Uterus (tissue), 3 donors: ENCODE measurements at regions not wholly inside any gene's neighbourhood (a gene's known extent, or its start where the extent isn't known, plus 50 kb on each side); places are given as distances from the start of the nearest gene placed in this dataset.

ENCODE experiments used
- DNase-seq, 2 donors: peaks; one replicate each; pipeline ENCODE4 v3.0.0-alpha.2; 2019 to 2020
- H3K27ac ChIP-seq, 2 donors: fragments of 200-600 bp; sonication (generic); 1 replicate in 1 of 2; 2 replicates in 1 of 2; pipeline ENCODE4 v1.5.1; 2016 to 2018
- H3K27me3 ChIP-seq, 2 donors: fragments of 200-600 bp; sonication (generic); one replicate each; pipeline ENCODE4 v1.5.1; 2018 to 2019; ENCODE audit warnings: control low read depth in 1 of 2
- H3K36me3 ChIP-seq, 2 donors: fragments of 200-600 bp; sonication (generic); one replicate each; pipeline ENCODE4 v1.5.1; 2019; ENCODE audit warnings: control low read depth in 1 of 2
- H3K4me1 ChIP-seq, 2 donors: fragments of 200-600 bp; sonication (generic); one replicate each; pipeline ENCODE4 v1.5.1; 2018 to 2019; ENCODE audit warnings: control low read depth in 1 of 2
- H3K4me3 ChIP-seq, 2 donors: fragments of 200-600 bp; sonication (generic); 1 replicate in 1 of 2; 2 replicates in 1 of 2; pipeline ENCODE4 v1.5.1; 2018 to 2019; ENCODE audit warnings: mild to moderate bottlenecking in 1 of 2
- H3K9me3 ChIP-seq, 2 donors: fragments of 200-600 bp; sonication (generic); one replicate each; pipeline ENCODE4 v1.5.1; 2019; ENCODE audit warnings: control low read depth in 1 of 2
- CTCF ChIP-seq, 4 experiments: fragments of 200-600 bp in 2 of 4; fragments of 450-650 bp in 2 of 4; sonication (generic) in 2 of 4; IDR thresholded peaks; one replicate each; pipeline ENCODE4 v1.5.1; 2016 to 2019; ENCODE audit warnings: antibody characterized with exemption in 4 of 4, mild to moderate bottlenecking in 2 of 4, moderate library complexity in 1 of 4
- POLR2A ChIP-seq, 2 donors: fragments of 450-650 bp; IDR thresholded peaks; one replicate each; pipeline ENCODE4 v1.6.1; 2016; ENCODE audit warnings: antibody characterized with exemption in 2 of 2, mild to moderate bottlenecking in 1 of 2, moderate library complexity in 1 of 2
- intact Hi-C: fragments of 100-400 bp; cut with DNase I; formaldehyde crosslinking; loops from one replicate; pipeline ENCODE4 v1.15.1; 2023; ENCODE audit warnings: low total_unique reads
- donor health status: DM: yes; HTN: yes; CAD: no.

- H3K27me3 ChIP-seq = no peaks in the 10 kb centered on the region
- no peaks in the 10 kb centered on the region for H3K9me3 ChIP-seq
- H3K4me1 ChIP-seq = no peaks in the 10 kb centered on the region
- intact Hi-C loops = no loop called here
- no peak overlapping the region for H3K4me3 ChIP-seq
- H3K27ac ChIP-seq = no peak overlapping the region
- DNase-seq = no peak
- no peaks in the 10 kb centered on the region for H3K36me3 ChIP-seq
- no peak for TF ChIP-seq POLR2A (IDR thresholded peaks at IDR 0.05)
- no peak for TF ChIP-seq CTCF (IDR thresholded peaks at IDR 0.05)
Measured at GRCh38 chr5:96252596-96252995, 180.5 kb downstream of the PCSK1 start.

GRCh38 chr5:96250782-96251181 lies 182.3 kb downstream of the PCSK1 start:
- intact Hi-C loops = no loop called here
- TF ChIP-seq CTCF (IDR thresholded peaks at IDR 0.05) = no peak
- no peak for TF ChIP-seq POLR2A (IDR thresholded peaks at IDR 0.05)

GRCh38 chr5:96248131-96248530 lies 184.9 kb downstream of the PCSK1 start:
- no peak for TF ChIP-seq POLR2A (IDR thresholded peaks at IDR 0.05)
- no peak for TF ChIP-seq CTCF (IDR thresholded peaks at IDR 0.05)
- Histone ChIP-seq H3K36me3 (no peaks in the 10 kb centered on the region), H3K27me3 (no peaks in the 10 kb centered on the region), H3K4me1 (no peaks in the 10 kb centered on the region), H3K27ac (no peak overlapping the region), H3K9me3 (no peaks in the 10 kb centered on the region), H3K4me3 (no peak overlapping the region)
- DNase-seq = no peak
- intact Hi-C loops = no loop called here

More at GRCh38 chr5:96250782-96251181, 182.3 kb downstream of the PCSK1 start:
- no peaks in the 10 kb centered on the region for H3K36me3 ChIP-seq
- no peak overlapping the region for H3K27ac ChIP-seq
- no peak overlapping the region for H3K4me3 ChIP-seq
- DNase-seq = no peak
- H3K4me1 ChIP-seq = no peaks in the 10 kb centered on the region
- H3K27me3 ChIP-seq = no peaks in the 10 kb centered on the region
- H3K9me3 ChIP-seq = no peaks in the 10 kb centered on the region

- Histone ChIP-seq H3K9me3 (no peaks in the 10 kb centered on the region), H3K27ac (no peak overlapping the region), H3K4me3 (no peak overlapping the region), H3K4me1 (no peaks in the 10 kb centered on the region), H3K36me3 (no peaks in the 10 kb centered on the region), H3K27me3 (no peaks in the 10 kb centered on the region)
- no peak for TF ChIP-seq POLR2A (IDR thresholded peaks at IDR 0.05)
- TF ChIP-seq CTCF (IDR thresholded peaks at IDR 0.05) = no peak
- intact Hi-C loops = no loop called here
- DNase-seq = no peak
Measured at GRCh38 chr5:96247708-96248107, 185.3 kb downstream of the PCSK1 start.

- Histone ChIP-seq H3K27ac (no peak overlapping the region), H3K4me3 (no peak overlapping the region), H3K4me1 (no peaks in the 10 kb centered on the region), H3K27me3 (no peaks in the 10 kb centered on the region), H3K36me3 (no peaks in the 10 kb centered on the region), H3K9me3 (no peaks in the 10 kb centered on the region)
- no peak for DNase-seq
- intact Hi-C loops = no loop called here
- TF ChIP-seq CTCF (IDR thresholded peaks at IDR 0.05) = no peak
- TF ChIP-seq POLR2A (IDR thresholded peaks at IDR 0.05) = no peak
Measured at GRCh38 chr5:96247097-96247701, 185.8 kb downstream of the PCSK1 start.
